ENCODE measurements at regions not wholly inside any gene's neighbourhood (a gene's known extent, or its start where the extent isn't known, plus 50 kb on each side); places are given as distances from the start of the nearest gene placed in this dataset.

DNA sequence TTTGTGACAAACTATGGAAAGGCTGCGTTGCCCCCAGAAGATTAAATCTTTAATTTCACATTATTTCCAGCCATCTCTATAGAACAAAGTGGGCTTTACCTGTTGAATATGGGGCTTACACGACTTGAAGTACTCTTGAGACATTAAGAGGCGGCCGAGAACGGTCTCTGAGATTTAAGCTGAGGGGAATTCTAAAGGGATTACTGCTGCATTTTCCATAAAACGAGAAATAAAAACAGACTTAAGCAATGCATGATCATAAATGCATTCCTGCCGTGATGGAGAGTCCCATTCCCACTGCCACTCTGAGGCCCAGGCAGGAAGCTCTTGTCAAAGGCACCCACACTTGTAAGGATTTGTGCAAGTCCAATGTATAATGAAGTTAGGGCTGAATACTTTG is 329.7 kb upstream of the SHH start:
- no peak for TF ChIP-seq POLR2A (IDR thresholded peaks at IDR 0.05)
- TF ChIP-seq, protein P1, sequence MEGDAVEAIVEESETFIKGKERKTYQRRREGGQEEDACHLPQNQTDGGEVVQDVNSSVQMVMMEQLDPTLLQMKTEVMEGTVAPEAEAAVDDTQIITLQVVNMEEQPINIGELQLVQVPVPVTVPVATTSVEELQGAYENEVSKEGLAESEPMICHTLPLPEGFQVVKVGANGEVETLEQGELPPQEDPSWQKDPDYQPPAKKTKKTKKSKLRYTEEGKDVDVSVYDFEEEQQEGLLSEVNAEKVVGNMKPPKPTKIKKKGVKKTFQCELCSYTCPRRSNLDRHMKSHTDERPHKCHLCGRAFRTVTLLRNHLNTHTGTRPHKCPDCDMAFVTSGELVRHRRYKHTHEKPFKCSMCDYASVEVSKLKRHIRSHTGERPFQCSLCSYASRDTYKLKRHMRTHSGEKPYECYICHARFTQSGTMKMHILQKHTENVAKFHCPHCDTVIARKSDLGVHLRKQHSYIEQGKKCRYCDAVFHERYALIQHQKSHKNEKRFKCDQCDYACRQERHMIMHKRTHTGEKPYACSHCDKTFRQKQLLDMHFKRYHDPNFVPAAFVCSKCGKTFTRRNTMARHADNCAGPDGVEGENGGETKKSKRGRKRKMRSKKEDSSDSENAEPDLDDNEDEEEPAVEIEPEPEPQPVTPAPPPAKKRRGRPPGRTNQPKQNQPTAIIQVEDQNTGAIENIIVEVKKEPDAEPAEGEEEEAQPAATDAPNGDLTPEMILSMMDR (IDR thresholded peaks at IDR 0.05), result no peak
